K562 (cell line): ENCODE measurements at regions not wholly inside any gene's neighbourhood (a gene's known extent, or its start where the extent isn't known, plus 50 kb on each side); places are given as distances from the start of the nearest gene placed in this dataset.
A peak's percentile ranks its signal among the peaks of the same experiment; 100 is the strongest.

Experiments used
- ATAC-seq: fragments of 200-7000 bp; cut with Tn5 transposase; 3 replicates; pipeline ENCODE4 v1.9.1; 2020; ENCODE audit warnings: moderate library complexity
- BruUV-seq: library from RNA; stranded (reverse); fragments of 400-500 nt; replicated peaks from 2 replicates; lab custom pipeline; 2021; lab: Mats Ljungman, UMichigan
- CTCF ChIA-PET: fragments of 300-600 bp; formaldehyde crosslinking; extraction: SDS; loops from one replicate; lab custom pipeline; 2021; ENCODE audit warnings: low intra/inter-chr PET ratio; lab: Yijun Ruan, JAX
- POLR2A ChIA-PET: fragments of 300-600, 350-650 bp; sonication (Branson Sonifier 250); formaldehyde crosslinking; extraction: SDS; loops from one replicate; lab custom pipeline; 2021; ENCODE audit warnings: antibody characterized with exemption, inconsistent platforms; lab: Yijun Ruan, JAX
- DNase-seq, 4 experiments: peaks; one replicate each; pipeline versions ENCODE4 v3.0.0 to v3.0.0-alpha.2; 2011 to 2018; ENCODE audit warnings: low spot score in 3 of 4, mixed read lengths in 3 of 4; ENCODE audit errors: extremely low read depth in 1 of 4
- FAIRE-seq: peaks from 2 replicates; lab custom pipeline; 2011; peaks lifted over from hg19 to GRCh38; lab: Jason Lieb, UNC
- H2AFZ ChIP-seq: 2 replicates; pipeline ENCODE4 v1.6.0; 2011; ENCODE audit warnings: low read depth, low read length, control low read depth, inconsistent platforms
- H3K27ac ChIP-seq: fragments of 200-600 bp; 3 replicates; pipeline ENCODE4 v1.8.0; 2011; ENCODE audit warnings: low read depth, mild to moderate bottlenecking, control low read depth, inconsistent platforms, low read length, moderate library complexity, mixed read lengths; ENCODE audit errors: extremely low read depth
- H3K27me3 ChIP-seq, 2 experiments: fragments of 300-600 bp in 1 of 2; 2 replicates in 1 of 2; 3 replicates in 1 of 2; pipeline versions ENCODE4 v1.6.0 to v1.8.0; 2011; ENCODE audit warnings: inconsistent platforms in 2 of 2, low read length in 2 of 2, mild to moderate bottlenecking in 1 of 2, mixed read lengths in 1 of 2, moderate library complexity in 1 of 2; ENCODE audit not compliant: control insufficient read depth in 2 of 2, insufficient read depth in 2 of 2
- H3K36me3 ChIP-seq: fragments of 300-600 bp; 3 replicates; pipeline ENCODE4 v1.8.0; 2011; ENCODE audit warnings: mild to moderate bottlenecking, low read length, inconsistent platforms; ENCODE audit not compliant: control insufficient read depth, insufficient read depth
- H3K4me1 ChIP-seq, 2 experiments: fragments of 200-600 bp in 1 of 2; replicated peaks in 1 of 2; 2 replicates in 1 of 2; 3 replicates in 1 of 2; pipeline versions ENCODE4 v1.5.1 to v1.8.0; 2011; ENCODE audit warnings: inconsistent platforms in 2 of 2, low read length in 2 of 2, mild to moderate bottlenecking in 1 of 2, mixed read lengths in 1 of 2, moderate library complexity in 1 of 2; ENCODE audit not compliant: control insufficient read depth in 2 of 2, insufficient read depth in 2 of 2
- H3K4me2 ChIP-seq: 2 replicates; pipeline ENCODE4 v1.6.1; 2011; ENCODE audit warnings: low read length, control low read depth, inconsistent platforms, mixed read lengths; ENCODE audit not compliant: insufficient read depth
- H3K4me3 ChIP-seq: fragments of 200-600 bp; sonication (generic), shearing (Covaris generic); 2 replicates; pipeline ENCODE4 v1.5.1; 2016; ENCODE audit warnings: control low read depth, inconsistent platforms
- H3K79me2 ChIP-seq: fragments of 200-600 bp; 3 replicates; pipeline ENCODE4 v1.8.0; 2011; ENCODE audit warnings: low read length, inconsistent platforms; ENCODE audit not compliant: control insufficient read depth, insufficient read depth
- H3K9ac ChIP-seq, 2 experiments: 2 replicates each; pipeline versions ENCODE4 v1.6.0 to v1.6.1; 2011; ENCODE audit warnings: low read depth in 2 of 2, low read length in 2 of 2, control low read depth in 1 of 2, inconsistent platforms in 1 of 2, mild to moderate bottlenecking in 1 of 2, mixed read lengths in 1 of 2; ENCODE audit not compliant: insufficient read depth in 1 of 2
- H3K9me1 ChIP-seq: one replicate; pipeline ENCODE4 v1.6.0; 2011; ENCODE audit warnings: inconsistent platforms, mild to moderate bottlenecking, low read length, moderate library complexity; ENCODE audit not compliant: control insufficient read depth, insufficient read depth
- H3K9me3 ChIP-seq: replicated peaks from 2 replicates; pipeline ENCODE4 v1.5.1; 2011; ENCODE audit warnings: low read depth, low read length, inconsistent platforms; ENCODE audit not compliant: control insufficient read depth, insufficient read depth
- H4K20me1 ChIP-seq: replicated peaks from 2 replicates; pipeline ENCODE4 v1.6.1; 2011; ENCODE audit warnings: low read length, inconsistent platforms, mixed read lengths; ENCODE audit not compliant: control insufficient read depth, insufficient read depth
- BHLHE40 ChIP-seq: IDR thresholded peaks from 2 replicates; pipeline ENCODE4 v1.6.1; 2011; ENCODE audit warnings: low read length, improper control_type of control experiment
- CTCF ChIP-seq, 3 experiments: IDR thresholded peaks in 2 of 3; conservative IDR thresholded peaks in 1 of 3; 2 replicates each; pipeline ENCODE4 v1.5.1; 2011 to 2012; ENCODE audit warnings: low read length in 3 of 3, mild to moderate bottlenecking in 3 of 3, control low read depth in 2 of 3, improper control_type of control experiment in 1 of 3, inconsistent platforms in 1 of 3, low read depth in 1 of 3, mixed read lengths in 1 of 3, moderate library complexity in 1 of 3; ENCODE audit not compliant: insufficient read depth in 2 of 3
- KDM4B ChIP-seq, 2 experiments: fragments of 450-650 bp in 1 of 2; sonication (generic) in 1 of 2; IDR thresholded peaks; 2 replicates each; pipeline ENCODE4 v1.6.1; 2016 to 2017; ENCODE audit warnings: borderline replicate concordance in 2 of 2, antibody characterized with exemption in 1 of 2, low read depth in 1 of 2, mild to moderate bottlenecking in 1 of 2
- RAD21 ChIP-seq, 2 experiments: fragments of 250-450 bp in 1 of 2; fragments of 450-650 bp in 1 of 2; sonication (Bioruptor Pico) in 1 of 2; formaldehyde crosslinking in 1 of 2; IDR thresholded peaks in 1 of 2; conservative IDR thresholded peaks in 1 of 2; 2 replicates each; pipeline versions ENCODE4 v1.4.0 to v1.8.0; 2020 to 2022; ENCODE audit warnings: mild to moderate bottlenecking in 2 of 2, moderate library complexity in 1 of 2
- RAD51 ChIP-seq: fragments of 450-650 bp; IDR thresholded peaks from 2 replicates; pipeline ENCODE4 v1.7.1; 2016; ENCODE audit warnings: low read depth, mild to moderate bottlenecking, borderline replicate concordance
- SRSF9 ChIP-seq: fragments of 200-400 bp; formaldehyde crosslinking; IDR thresholded peaks from 2 replicates; pipeline ENCODE4 v1.6.1; 2017; ENCODE audit warnings: low read depth, low read length, borderline replicate concordance
- TAF7 ChIP-seq: fragments of 450-650 bp; IDR thresholded peaks from 2 replicates; pipeline ENCODE4 v1.6.1; 2016; ENCODE audit warnings: missing genetic modification characterization, missing compliant biosample characterization
- WHSC1 ChIP-seq: IDR thresholded peaks from one replicate; pipeline ENCODE4 v1.6.1; 2012; ENCODE audit warnings: low read length, control low read depth, inconsistent platforms
- ZNF124 ChIP-seq: sonication (generic); formaldehyde crosslinking; IDR thresholded peaks from 2 replicates; pipeline ENCODE4 v1.8.1; 2022; ENCODE audit warnings: missing genetic modification reagents
- whole genome bisulfite sequencing: fragments of 100-300 bp; shearing (Covaris generic); methylation state at CpG from one replicate; pipeline ENCODE4 v1.1.6; 2016; ENCODE audit warnings: low coverage, mixed read lengths; ENCODE audit not compliant: insufficient coverage; ENCODE audit errors: missing lambda C conversion rate; 5-methylcytosine and 5-hydroxymethylcytosine counted together
- in situ Hi-C: fragments of 300-500 bp; cut with MboI; formaldehyde crosslinking; loops from 4 replicates; pipeline ENCODE4 v1.15.0; 2018; ENCODE audit warnings: inconsistent platforms, mixed read lengths
- intact Hi-C: fragments of 100-400 bp; cut with micrococcal nuclease; formaldehyde crosslinking; loops from 2 replicates; pipeline ENCODE4 v1.14.2; 2022
- TF ChIP-seq, protein P1 (sequence below), 2 experiments: fragments of 450-650 bp; IDR thresholded peaks; 2 replicates each; pipeline ENCODE4 v1.6.1; 2016
- TF ChIP-seq, protein P2 (sequence below): fragments of 450-650 bp; IDR thresholded peaks from 2 replicates; pipeline ENCODE4 v1.6.1; 2016; ENCODE audit warnings: low read depth, mild to moderate bottlenecking, moderate library complexity
- TF ChIP-seq, protein P3 (sequence below): fragments of 250-450 bp; sonication (Bioruptor Pico); IDR thresholded peaks from 2 replicates; pipeline ENCODE4 v1.6.1; 2021; ENCODE audit warnings: mild to moderate bottlenecking
- TF ChIP-seq, protein P4 (sequence below): IDR thresholded peaks from 2 replicates; pipeline ENCODE4 v1.6.1; 2011; ENCODE audit warnings: borderline replicate concordance, low read depth, mild to moderate bottlenecking, moderate library complexity, low read length; ENCODE audit not compliant: insufficient read depth, poor library complexity, severe bottlenecking

GRCh38 chr20:57998981-57999464 lies 229.4 kb downstream of the ANKRD60 start (continued):
- TF ChIP-seq WHSC1 (no peak), ZNF124 (CRISPR knock-in tag) (no peak), TAF7 (no peak), KDM4B (IDR thresholded peaks at IDR 0.05; ENCODE audit: borderline replicate concordance in 2 of 2, low read depth in 1 of 2) (no peak), SRSF9 (no peak), BHLHE40 (no peak)
- TF ChIP-seq, protein P1, sequence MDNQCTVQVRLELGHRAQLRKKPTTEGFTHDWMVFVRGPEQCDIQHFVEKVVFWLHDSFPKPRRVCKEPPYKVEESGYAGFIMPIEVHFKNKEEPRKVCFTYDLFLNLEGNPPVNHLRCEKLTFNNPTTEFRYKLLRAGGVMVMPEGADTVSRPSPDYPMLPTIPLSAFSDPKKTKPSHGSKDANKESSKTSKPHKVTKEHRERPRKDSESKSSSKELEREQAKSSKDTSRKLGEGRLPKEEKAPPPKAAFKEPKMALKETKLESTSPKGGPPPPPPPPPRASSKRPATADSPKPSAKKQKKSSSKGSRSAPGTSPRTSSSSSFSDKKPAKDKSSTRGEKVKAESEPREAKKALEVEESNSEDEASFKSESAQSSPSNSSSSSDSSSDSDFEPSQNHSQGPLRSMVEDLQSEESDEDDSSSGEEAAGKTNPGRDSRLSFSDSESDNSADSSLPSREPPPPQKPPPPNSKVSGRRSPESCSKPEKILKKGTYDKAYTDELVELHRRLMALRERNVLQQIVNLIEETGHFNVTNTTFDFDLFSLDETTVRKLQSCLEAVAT (IDR thresholded peaks at IDR 0.05): no peak
- TF ChIP-seq, protein P2, sequence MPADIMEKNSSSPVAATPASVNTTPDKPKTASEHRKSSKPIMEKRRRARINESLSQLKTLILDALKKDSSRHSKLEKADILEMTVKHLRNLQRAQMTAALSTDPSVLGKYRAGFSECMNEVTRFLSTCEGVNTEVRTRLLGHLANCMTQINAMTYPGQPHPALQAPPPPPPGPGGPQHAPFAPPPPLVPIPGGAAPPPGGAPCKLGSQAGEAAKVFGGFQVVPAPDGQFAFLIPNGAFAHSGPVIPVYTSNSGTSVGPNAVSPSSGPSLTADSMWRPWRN: no peak
- TF ChIP-seq, protein P3, sequence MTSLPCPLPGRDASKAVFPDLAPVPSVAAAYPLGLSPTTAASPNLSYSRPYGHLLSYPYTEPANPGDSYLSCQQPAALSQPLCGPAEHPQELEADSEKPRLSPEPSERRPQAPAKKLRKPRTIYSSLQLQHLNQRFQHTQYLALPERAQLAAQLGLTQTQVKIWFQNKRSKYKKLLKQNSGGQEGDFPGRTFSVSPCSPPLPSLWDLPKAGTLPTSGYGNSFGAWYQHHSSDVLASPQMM (CRISPR knock-in tag): no peak

GRCh38 chr20:57998276-57998675 lies 230.2 kb downstream of the ANKRD60 start:
- ATAC-seq (0 out of 3 replicates have a peak, but pooled peaks have one; percentile 43), FAIRE-seq (no peak), DNase-seq (peak in 2 of 4 experiments; percentile 20 to 29)
- ChIA-PET CTCF (no interaction called here), POLR2A (no interaction called here)
- H3K9me1 ChIP-seq: no peaks in the 10 kb centered on the region
- whole genome bisulfite sequencing: 0% methylated on average over 6 of the region's 6 CpGs
- H3K36me3 ChIP-seq: no peaks in the 10 kb centered on the region
- H3K27ac ChIP-seq: no peak overlapping the region
- no TSS peak for BruUV-seq
- H3K4me2 ChIP-seq: no peak overlapping the region
- no peaks in the 10 kb centered on the region for H4K20me1 ChIP-seq
- no peak overlapping the region for H2AFZ ChIP-seq
- intact Hi-C loops: no loop called here
- no peaks in the 10 kb centered on the region for H3K9me3 ChIP-seq
- in situ Hi-C loops: no loop called here
- H3K4me1 ChIP-seq: no peaks in the 10 kb centered on the region
- peaks cover 5 to 39% of the 10 kb centered on the region in 2 experiments; a peak in 4 of 5 replicates for H3K27me3 ChIP-seq
- no peak overlapping the region for H3K4me3 ChIP-seq
- H3K9ac ChIP-seq: no peak overlapping the region
- no peaks in the 10 kb centered on the region for H3K79me2 ChIP-seq
- TF ChIP-seq RAD21 (CRISPR knock-in tag; conservative IDR thresholded peaks at IDR 0.05 in 1 of 2, IDR thresholded peaks at IDR 0.05 in 1 of 2) (peak in 1 of 2 experiments; percentile 21; a peak in 1 of 4 replicates), RAD51 (peak; percentile 79), BHLHE40 (peak; percentile 20; the same call in 1 of the 2 replicates), CTCF (IDR thresholded peaks at IDR 0.05 in 2 of 3, conservative IDR thresholded peaks at IDR 0.05 in 1 of 3; ENCODE audit: insufficient read depth in 2 of 3, low read depth in 1 of 3, low read length in 3 of 3) (peak; percentile 17 to 46 (median 35); a peak in 2 of 6 replicates)
- TF ChIP-seq, protein P4, sequence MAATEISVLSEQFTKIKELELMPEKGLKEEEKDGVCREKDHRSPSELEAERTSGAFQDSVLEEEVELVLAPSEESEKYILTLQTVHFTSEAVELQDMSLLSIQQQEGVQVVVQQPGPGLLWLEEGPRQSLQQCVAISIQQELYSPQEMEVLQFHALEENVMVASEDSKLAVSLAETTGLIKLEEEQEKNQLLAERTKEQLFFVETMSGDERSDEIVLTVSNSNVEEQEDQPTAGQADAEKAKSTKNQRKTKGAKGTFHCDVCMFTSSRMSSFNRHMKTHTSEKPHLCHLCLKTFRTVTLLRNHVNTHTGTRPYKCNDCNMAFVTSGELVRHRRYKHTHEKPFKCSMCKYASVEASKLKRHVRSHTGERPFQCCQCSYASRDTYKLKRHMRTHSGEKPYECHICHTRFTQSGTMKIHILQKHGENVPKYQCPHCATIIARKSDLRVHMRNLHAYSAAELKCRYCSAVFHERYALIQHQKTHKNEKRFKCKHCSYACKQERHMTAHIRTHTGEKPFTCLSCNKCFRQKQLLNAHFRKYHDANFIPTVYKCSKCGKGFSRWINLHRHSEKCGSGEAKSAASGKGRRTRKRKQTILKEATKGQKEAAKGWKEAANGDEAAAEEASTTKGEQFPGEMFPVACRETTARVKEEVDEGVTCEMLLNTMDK: no peak
